ENCODE measurements at regions not wholly inside any gene's neighbourhood (a gene's known extent, or its start where the extent isn't known, plus 50 kb on each side); places are given as distances from the start of the nearest gene placed in this dataset.
"Not testable (repeated sequence)": the region's sequence is repeated elsewhere in the genome, so short reads cannot be mapped to it uniquely, and the experiment has no call there.

- DNase-seq = not testable (repeated sequence)
Measured at GRCh38 chr12:131646444-131646843, 64.4 kb upstream of the SFSWAP start.

GRCh38 chr12:131647667-131648066 is 63.2 kb upstream of the SFSWAP start:
- no peak overlapping the region for H3K4me3 ChIP-seq (ENCODE audit: low read depth, low read length)
- H3K36me3 ChIP-seq = no peaks in the 10 kb centered on the region
- no peak for TF ChIP-seq CTCF (IDR thresholded peaks at IDR 0.05; ENCODE audit: low read depth, low read length)

More at GRCh38 chr12:131646444-131646843, 64.4 kb upstream of the SFSWAP start:
- H3K9me3 ChIP-seq (ENCODE audit: severe bottlenecking); H3K27me3 ChIP-seq (ENCODE audit: insufficient read depth, low read depth, severe bottlenecking); H3K36me3 ChIP-seq; H3K4me3 ChIP-seq (ENCODE audit: low read depth, low read length); H3K27ac ChIP-seq: not testable (repeated sequence)

GRCh38 chr12:131655469-131656174 is 55.3 kb upstream of the SFSWAP start:
- H3K9me3 ChIP-seq (ENCODE audit: severe bottlenecking); H3K27me3 ChIP-seq (ENCODE audit: insufficient read depth, low read depth, severe bottlenecking); DNase-seq; H3K27ac ChIP-seq; H3K36me3 ChIP-seq; H3K4me3 ChIP-seq (ENCODE audit: low read depth, low read length): not testable (repeated sequence)

More at GRCh38 chr12:131647667-131648066, 63.2 kb upstream of the SFSWAP start:
- Histone ChIP-seq H3K27ac (no peak overlapping the region), H3K27me3 (ENCODE audit: insufficient read depth, low read depth, severe bottlenecking) (no peaks in the 10 kb centered on the region), H3K9me3 (ENCODE audit: severe bottlenecking) (no peaks in the 10 kb centered on the region)
- DNase-seq = no peak

GRCh38 chr12:131656796-131657195 is 54.1 kb upstream of the SFSWAP start:
- not testable (repeated sequence) for H3K4me3 ChIP-seq (ENCODE audit: low read depth, low read length); H3K9me3 ChIP-seq (ENCODE audit: severe bottlenecking); H3K36me3 ChIP-seq; H3K27ac ChIP-seq; DNase-seq; H3K27me3 ChIP-seq (ENCODE audit: insufficient read depth, low read depth, severe bottlenecking)

GRCh38 chr12:131658605-131659004 is 52.3 kb upstream of the SFSWAP start:
- not testable (repeated sequence) for H3K27ac ChIP-seq; H3K4me3 ChIP-seq (ENCODE audit: low read depth, low read length); H3K36me3 ChIP-seq; DNase-seq; H3K27me3 ChIP-seq (ENCODE audit: insufficient read depth, low read depth, severe bottlenecking); H3K9me3 ChIP-seq (ENCODE audit: severe bottlenecking)

- H3K27me3 ChIP-seq (ENCODE audit: insufficient read depth, low read depth, severe bottlenecking); H3K36me3 ChIP-seq; H3K27ac ChIP-seq; DNase-seq; H3K4me3 ChIP-seq (ENCODE audit: low read depth, low read length); H3K9me3 ChIP-seq (ENCODE audit: severe bottlenecking): not testable (repeated sequence)
Measured at GRCh38 chr12:131659484-131659883, 51.4 kb upstream of the SFSWAP start.

GRCh38 chr12:131659976-131660375 is 50.9 kb upstream of the SFSWAP start:
- H3K4me3 ChIP-seq (ENCODE audit: low read depth, low read length); H3K9me3 ChIP-seq (ENCODE audit: severe bottlenecking); H3K27ac ChIP-seq; DNase-seq; H3K36me3 ChIP-seq; H3K27me3 ChIP-seq (ENCODE audit: insufficient read depth, low read depth, severe bottlenecking): not testable (repeated sequence)

- not testable (repeated sequence) for H3K27ac ChIP-seq; H3K4me3 ChIP-seq (ENCODE audit: low read depth, low read length); H3K9me3 ChIP-seq (ENCODE audit: severe bottlenecking); H3K36me3 ChIP-seq; H3K27me3 ChIP-seq (ENCODE audit: insufficient read depth, low read depth, severe bottlenecking); DNase-seq
Measured at GRCh38 chr12:131660401-131660800, 50.5 kb upstream of the SFSWAP start.
